ENCODE measurements at regions not wholly inside any gene's neighbourhood (a gene's known extent, or its start where the extent isn't known, plus 50 kb on each side); places are given as distances from the start of the nearest gene placed in this dataset.

DNA sequence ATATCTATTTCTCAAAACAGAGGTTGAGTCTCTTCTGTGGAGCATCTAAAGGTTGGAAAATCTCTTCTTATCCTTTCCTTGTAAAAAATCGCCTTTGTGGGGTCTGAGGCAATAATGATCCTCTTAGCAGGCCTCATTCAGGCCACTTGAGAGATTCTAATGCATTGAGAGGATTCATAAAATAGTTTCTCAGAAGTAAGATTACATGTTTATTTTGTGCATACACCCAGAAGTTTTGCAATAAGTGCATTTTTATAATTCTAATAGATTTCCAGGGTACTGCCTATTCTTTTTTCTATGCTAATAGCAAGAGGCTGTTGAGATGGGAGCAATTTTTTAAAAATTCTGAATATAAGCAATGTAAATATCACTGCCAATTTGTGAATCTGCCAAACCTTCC lies 342.2 kb upstream of the KLF12 start:
- TF ChIP-seq CTCF (IDR thresholded peaks at IDR 0.05; ENCODE audit: low read length) = no peak
- TF ChIP-seq EZH2 (IDR thresholded peaks at IDR 0.05; ENCODE audit: borderline replicate concordance, low read length) = no peak

All from OCI-LY1 (cell line).